Lung (tissue), 11 donors: ENCODE measurements at regions not wholly inside any gene's neighbourhood (a gene's known extent, or its start where the extent isn't known, plus 50 kb on each side); places are given as distances from the start of the nearest gene placed in this dataset.

Experiments
- ATAC-seq: fragments of 200-7000 bp; cut with Tn5 transposase; one replicate; pipeline ENCODE4 v1.9.1; 2020; ENCODE audit warnings: moderate number of reproducible peaks; ENCODE audit not compliant: insufficient read depth, low FRiP score
- DNase-seq, 3 donors: peaks; one replicate each; pipeline ENCODE4 v3.0.0-alpha.2; 2013 to 2017
- H3K27ac ChIP-seq, 2 donors: one replicate each; pipeline ENCODE4 v1.5.1; 2013; ENCODE audit warnings: mild to moderate bottlenecking in 2 of 2, moderate library complexity in 2 of 2, control low read depth in 1 of 2, inconsistent platforms in 1 of 2, low read depth in 1 of 2, low read length in 1 of 2
- H3K27me3 ChIP-seq, 3 donors: one replicate each; pipeline ENCODE4 v1.5.1; 2013; ENCODE audit warnings: low read length in 2 of 3; ENCODE audit not compliant: control insufficient read depth in 3 of 3, insufficient read depth in 3 of 3
- H3K36me3 ChIP-seq, 4 donors: one replicate each; pipeline ENCODE4 v1.5.1; 2013; ENCODE audit warnings: low read length in 4 of 4, mild to moderate bottlenecking in 1 of 4, moderate library complexity in 1 of 4; ENCODE audit not compliant: control insufficient read depth in 4 of 4, insufficient read depth in 4 of 4
- H3K4me1 ChIP-seq, 5 donors: one replicate each; pipeline ENCODE4 v1.5.1; 2013; ENCODE audit warnings: low read length in 5 of 5, mild to moderate bottlenecking in 2 of 5, moderate library complexity in 1 of 5; ENCODE audit not compliant: control insufficient read depth in 5 of 5, insufficient read depth in 5 of 5
- H3K4me3 ChIP-seq: one replicate; pipeline ENCODE4 v1.5.1; 2013; ENCODE audit warnings: mild to moderate bottlenecking, control low read depth, moderate library complexity
- H3K9ac ChIP-seq, 2 donors: one replicate each; pipeline ENCODE4 v1.5.1; 2013; ENCODE audit warnings: low read length in 2 of 2, control low read depth in 1 of 2; ENCODE audit not compliant: insufficient read depth in 1 of 2
- H3K9me3 ChIP-seq, 4 donors: one replicate each; pipeline ENCODE4 v1.5.1; 2013; ENCODE audit warnings: low read length in 3 of 4, mild to moderate bottlenecking in 1 of 4, moderate library complexity in 1 of 4; ENCODE audit not compliant: control insufficient read depth in 4 of 4, insufficient read depth in 3 of 4
- CTCF ChIP-seq: IDR thresholded peaks from 2 replicates; pipeline ENCODE4 v1.5.1; 2012; ENCODE audit warnings: mild to moderate bottlenecking; ENCODE audit errors: control extremely low read depth, extremely low read depth
- WGBS, 2 donors: extraction: QIAGEN DNeasy Blood & Tissue Kit; methylation state at CpG; one replicate each; pipeline ENCODE4 v1.1.7; 2013; 5-methylcytosine and 5-hydroxymethylcytosine counted together
- donor health status: control.
- donor health status: control.
- donor health status: Bipolar disorder and iron deficiency.
- donor health status: healthy.
- donor health status: DM: yes; HTN: yes; CAD: no.

- 72 to 88% methylated on average over 1 of the region's 1 CpG for WGBS, 2 donors
- H3K9ac ChIP-seq: no peak overlapping the region
- no peak for DNase-seq
- H3K27me3 ChIP-seq: no peaks in the 10 kb centered on the region
- no peak for ATAC-seq
- H3K9me3 ChIP-seq: peaks cover 0 to 5% (median 0%) of the 10 kb centered on the region in 4 donors
- TF ChIP-seq CTCF: no peak
- H3K4me1 ChIP-seq: peaks cover 0 to 43% (median 15%) of the 10 kb centered on the region in 5 donors
- H3K36me3 ChIP-seq: no peaks in the 10 kb centered on the region
- H3K4me3 ChIP-seq: no peak overlapping the region
- H3K27ac ChIP-seq: no peak overlapping the region
Measured at GRCh38 chr12:64995816-64996215, 125.3 kb downstream of the WIF1 start.

- Histone ChIP-seq H3K36me3 (no peaks in the 10 kb centered on the region), H3K9me3 (peaks cover 0 to 5% (median 0%) of the 10 kb centered on the region in 4 donors), H3K9ac (no peak overlapping the region), H3K27me3 (no peaks in the 10 kb centered on the region), H3K4me1 (peaks cover 0 to 34% (median 15%) of the 10 kb centered on the region in 5 donors), H3K4me3 (no peak overlapping the region), H3K27ac (no peak overlapping the region)
- ATAC-seq: peak; percentile 28
- DNase-seq: peak in 1 of 3 donors; percentile 74
- TF ChIP-seq CTCF: no peak
- 60 to 64% methylated on average over 2 of the region's 2 CpGs for WGBS, 2 donors
Measured at GRCh38 chr12:64997858-64998257, 123.2 kb downstream of the WIF1 start.

- no peaks in the 10 kb centered on the region for H3K36me3 ChIP-seq
- 37 to 64% methylated on average over 4 of the region's 4 CpGs for WGBS, 2 donors
- no peak overlapping the region for H3K27ac ChIP-seq
- H3K4me3 ChIP-seq: no peak overlapping the region
- no peak overlapping the region for H3K9ac ChIP-seq
- DNase-seq (peak; percentile 74 to 97 (median 95)), ATAC-seq (peak; percentile 20)
- peaks cover 0 to 5% (median 0%) of the 10 kb centered on the region in 4 donors for H3K9me3 ChIP-seq
- H3K4me1 ChIP-seq: peaks cover 0 to 27% (median 15%) of the 10 kb centered on the region in 5 donors
- no peak for TF ChIP-seq CTCF
- no peaks in the 10 kb centered on the region for H3K27me3 ChIP-seq
Measured at GRCh38 chr12:64998371-64999147, 122.5 kb downstream of the WIF1 start.
